ENCODE measurements at regions not wholly inside any gene's neighbourhood (a gene's known extent, or its start where the extent isn't known, plus 50 kb on each side); places are given as distances from the start of the nearest gene placed in this dataset.

DNA sequence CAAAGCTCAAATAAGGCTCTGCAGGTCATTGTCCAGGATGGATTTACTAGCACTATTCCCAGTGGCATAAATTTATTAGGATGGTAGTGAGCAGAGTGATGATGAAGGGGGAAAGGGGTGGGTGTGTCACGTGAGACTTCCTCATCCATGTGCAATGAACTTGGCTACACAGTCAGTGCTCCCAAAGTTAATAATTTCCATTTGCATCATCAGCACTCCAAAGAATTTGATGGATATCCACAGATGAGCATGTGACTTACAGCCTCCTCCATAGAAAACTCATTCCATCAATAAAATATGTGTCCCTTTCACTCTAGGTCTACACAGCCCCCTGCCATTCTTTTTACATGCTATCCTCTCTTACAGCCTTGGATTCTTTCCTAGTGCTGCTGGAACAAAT, 142.6 kb upstream of the PLPP4 start:
- H3K4me3 Mint-ChIP-seq = no peak overlapping the region
- peaks cover 10% of the 10 kb centered on the region for H3K27me3 Mint-ChIP-seq (ENCODE audit: insufficient read depth)

DNA sequence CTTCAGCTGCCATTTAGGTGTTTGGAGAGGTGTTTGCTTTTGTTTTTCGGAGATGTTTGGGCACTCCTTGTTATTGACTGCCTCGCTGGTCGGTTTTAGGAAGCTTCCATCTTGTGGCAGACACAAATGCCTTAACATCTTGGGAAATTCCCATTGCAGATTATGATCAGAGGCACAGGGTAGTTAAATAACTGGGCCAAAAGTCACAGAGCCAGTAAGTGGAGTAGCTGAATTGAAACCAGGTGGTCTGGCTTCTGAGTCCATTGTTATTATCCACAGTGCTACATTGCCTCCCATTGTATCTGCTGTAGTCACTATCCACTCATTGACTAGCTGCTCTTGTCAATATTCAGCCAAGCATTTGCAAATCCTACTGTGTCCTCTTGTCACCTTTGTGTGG, 138.2 kb upstream of the PLPP4 start:
- WGBS, 2 experiments (ENCODE audit: insufficient coverage in 1 of 2, insufficient read length in 1 of 2) = 92 to 100% methylated on average over 3 of the region's 3 CpGs
- Histone ChIP-seq H3K27me3 (ENCODE audit: control insufficient read depth, insufficient read depth, low read length, poor library complexity, severe bottlenecking) (no peaks in the 10 kb centered on the region), H3K9me3 (ENCODE audit: control insufficient read depth, low read length) (no peaks in the 10 kb centered on the region), H3K4me3 (ENCODE audit: low read length) (no peak overlapping the region), H3K4me1 (ENCODE audit: control insufficient read depth, insufficient read depth, low read length) (no peaks in the 10 kb centered on the region), H3K9ac (ENCODE audit: extremely low read depth, low read length, poor library complexity, severe bottlenecking) (no peak overlapping the region), H3K27ac (ENCODE audit: low read depth, low read length) (no peak overlapping the region), H3K36me3 (ENCODE audit: control insufficient read depth, insufficient read depth, low read length) (no peaks in the 10 kb centered on the region)
- H3K4me3 Mint-ChIP-seq = no peak overlapping the region
- H3K4me1 Mint-ChIP-seq = no peaks in the 10 kb centered on the region
- TF ChIP-seq, protein P1, sequence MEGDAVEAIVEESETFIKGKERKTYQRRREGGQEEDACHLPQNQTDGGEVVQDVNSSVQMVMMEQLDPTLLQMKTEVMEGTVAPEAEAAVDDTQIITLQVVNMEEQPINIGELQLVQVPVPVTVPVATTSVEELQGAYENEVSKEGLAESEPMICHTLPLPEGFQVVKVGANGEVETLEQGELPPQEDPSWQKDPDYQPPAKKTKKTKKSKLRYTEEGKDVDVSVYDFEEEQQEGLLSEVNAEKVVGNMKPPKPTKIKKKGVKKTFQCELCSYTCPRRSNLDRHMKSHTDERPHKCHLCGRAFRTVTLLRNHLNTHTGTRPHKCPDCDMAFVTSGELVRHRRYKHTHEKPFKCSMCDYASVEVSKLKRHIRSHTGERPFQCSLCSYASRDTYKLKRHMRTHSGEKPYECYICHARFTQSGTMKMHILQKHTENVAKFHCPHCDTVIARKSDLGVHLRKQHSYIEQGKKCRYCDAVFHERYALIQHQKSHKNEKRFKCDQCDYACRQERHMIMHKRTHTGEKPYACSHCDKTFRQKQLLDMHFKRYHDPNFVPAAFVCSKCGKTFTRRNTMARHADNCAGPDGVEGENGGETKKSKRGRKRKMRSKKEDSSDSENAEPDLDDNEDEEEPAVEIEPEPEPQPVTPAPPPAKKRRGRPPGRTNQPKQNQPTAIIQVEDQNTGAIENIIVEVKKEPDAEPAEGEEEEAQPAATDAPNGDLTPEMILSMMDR (conservative IDR thresholded peaks at IDR 0.05) = no peak
- no peaks in the 10 kb centered on the region for H3K36me3 Mint-ChIP-seq (ENCODE audit: low read depth)
- no peaks in the 10 kb centered on the region for H3K9me3 Mint-ChIP-seq
- no peak overlapping the region for H3K27ac Mint-ChIP-seq
- H3K27me3 Mint-ChIP-seq (ENCODE audit: insufficient read depth) = peaks cover 13% of the 10 kb centered on the region
- no peak for DNase-seq

More for the DNA sequence above, 142.6 kb upstream of the PLPP4 start:
- Mint-ChIP-seq H3K27ac (no peak overlapping the region), H3K36me3 (ENCODE audit: low read depth) (no peaks in the 10 kb centered on the region), H3K9me3 (no peaks in the 10 kb centered on the region), H3K4me1 (peaks cover 20% of the 10 kb centered on the region)
- TF ChIP-seq, protein P1 (conservative IDR thresholded peaks at IDR 0.05) = no peak
- Histone ChIP-seq H3K9ac (ENCODE audit: extremely low read depth, low read length, poor library complexity, severe bottlenecking) (no peak overlapping the region), H3K4me1 (ENCODE audit: control insufficient read depth, insufficient read depth, low read length) (peaks cover 3% of the 10 kb centered on the region), H3K36me3 (ENCODE audit: control insufficient read depth, insufficient read depth, low read length) (no peaks in the 10 kb centered on the region), H3K27me3 (ENCODE audit: control insufficient read depth, insufficient read depth, low read length, poor library complexity, severe bottlenecking) (no peaks in the 10 kb centered on the region), H3K4me3 (ENCODE audit: low read length) (no peak overlapping the region), H3K9me3 (ENCODE audit: control insufficient read depth, low read length) (peaks cover 1% of the 10 kb centered on the region), H3K27ac (ENCODE audit: low read depth, low read length) (no peak overlapping the region)
- no peak for DNase-seq
- WGBS, 2 experiments (ENCODE audit: insufficient coverage in 1 of 2, insufficient read length in 1 of 2) = no CpG with 5 or more reads among the region's 1 CpG

DNA sequence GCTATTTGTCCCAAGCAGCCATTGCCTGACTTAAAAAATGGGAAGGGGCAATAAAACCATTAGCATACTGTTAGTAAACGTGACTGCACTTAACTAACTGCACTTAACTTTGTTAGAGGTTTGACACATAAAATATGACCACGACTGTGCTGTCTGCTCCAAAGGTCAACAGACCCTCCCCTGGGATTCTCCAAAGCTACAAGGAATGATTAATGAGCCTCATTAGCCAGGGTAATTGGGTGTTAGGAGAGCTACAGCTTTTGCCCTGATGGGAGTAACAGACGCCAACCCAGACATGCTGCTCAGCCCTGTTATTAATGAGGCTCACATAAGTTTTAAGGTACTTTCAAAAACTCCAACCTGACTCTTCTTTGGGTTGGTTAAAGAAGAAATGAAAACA, 129.4 kb upstream of the PLPP4 start:
- peaks cover 7% of the 10 kb centered on the region for H3K9me3 ChIP-seq (ENCODE audit: control insufficient read depth, low read length)
- no peak for DNase-seq
- H3K9me3 Mint-ChIP-seq = peaks cover under 1% of the 10 kb centered on the region
- no peaks in the 10 kb centered on the region for H3K4me1 Mint-ChIP-seq
- no peak overlapping the region for H3K4me3 Mint-ChIP-seq
- H3K27ac ChIP-seq (ENCODE audit: low read depth, low read length) = no peak overlapping the region
- TF ChIP-seq, protein P1 (conservative IDR thresholded peaks at IDR 0.05) = no peak
- no peaks in the 10 kb centered on the region for H3K36me3 Mint-ChIP-seq (ENCODE audit: low read depth)
- no peak overlapping the region for H3K27ac Mint-ChIP-seq
- H3K27me3 ChIP-seq (ENCODE audit: control insufficient read depth, insufficient read depth, low read length, poor library complexity, severe bottlenecking) = no peaks in the 10 kb centered on the region
- H3K4me1 ChIP-seq (ENCODE audit: control insufficient read depth, insufficient read depth, low read length) = no peaks in the 10 kb centered on the region
- H3K36me3 ChIP-seq (ENCODE audit: control insufficient read depth, insufficient read depth, low read length) = no peaks in the 10 kb centered on the region
- H3K27me3 Mint-ChIP-seq (ENCODE audit: insufficient read depth) = no peaks in the 10 kb centered on the region
- 83 to 87% methylated on average over 2 to 3 of the region's 3 CpGs for WGBS, 2 experiments (ENCODE audit: insufficient coverage in 1 of 2, insufficient read length in 1 of 2)
- H3K4me3 ChIP-seq (ENCODE audit: low read length) = no peak overlapping the region
- no peak overlapping the region for H3K9ac ChIP-seq (ENCODE audit: extremely low read depth, low read length, poor library complexity, severe bottlenecking)
